Stimulated activated CD8-positive, alpha-beta memory T cell treated with anti-CD3 and anti-CD28 coated beads, Interleukin-12 subunit alpha, Interleukin-12 subunit beta, amount 100 ng/mL, for 1 hour (primary cell): ENCODE measurements at regions not wholly inside any gene's neighbourhood (a gene's known extent, or its start where the extent isn't known, plus 50 kb on each side); places are given as distances from the start of the nearest gene placed in this dataset.

ENCODE experiments used
- DNase-seq: peaks from one replicate; pipeline ENCODE4 v3.0.0-alpha.2; 2020; ENCODE audit warnings: low read depth

DNA sequence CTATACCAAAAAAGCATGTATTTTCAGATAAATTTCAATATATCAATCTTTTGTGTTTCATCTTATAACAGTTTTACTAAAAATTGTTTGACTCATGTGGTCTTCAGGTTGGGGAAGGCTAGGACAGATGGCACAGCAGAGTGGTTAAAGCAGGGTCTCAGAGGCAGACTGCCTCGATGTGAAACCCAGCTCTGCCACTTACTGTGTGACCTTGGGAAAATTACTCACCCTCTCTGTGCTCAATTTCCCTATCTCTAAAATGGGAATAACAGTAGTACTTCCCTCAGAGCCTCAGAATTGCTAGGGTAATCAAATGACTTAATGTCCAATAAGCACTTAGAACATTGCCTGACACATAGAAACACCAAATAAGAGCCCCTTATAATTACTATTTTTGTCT, 262.1 kb upstream of the FMN2 start:
- no peak for DNase-seq

DNA sequence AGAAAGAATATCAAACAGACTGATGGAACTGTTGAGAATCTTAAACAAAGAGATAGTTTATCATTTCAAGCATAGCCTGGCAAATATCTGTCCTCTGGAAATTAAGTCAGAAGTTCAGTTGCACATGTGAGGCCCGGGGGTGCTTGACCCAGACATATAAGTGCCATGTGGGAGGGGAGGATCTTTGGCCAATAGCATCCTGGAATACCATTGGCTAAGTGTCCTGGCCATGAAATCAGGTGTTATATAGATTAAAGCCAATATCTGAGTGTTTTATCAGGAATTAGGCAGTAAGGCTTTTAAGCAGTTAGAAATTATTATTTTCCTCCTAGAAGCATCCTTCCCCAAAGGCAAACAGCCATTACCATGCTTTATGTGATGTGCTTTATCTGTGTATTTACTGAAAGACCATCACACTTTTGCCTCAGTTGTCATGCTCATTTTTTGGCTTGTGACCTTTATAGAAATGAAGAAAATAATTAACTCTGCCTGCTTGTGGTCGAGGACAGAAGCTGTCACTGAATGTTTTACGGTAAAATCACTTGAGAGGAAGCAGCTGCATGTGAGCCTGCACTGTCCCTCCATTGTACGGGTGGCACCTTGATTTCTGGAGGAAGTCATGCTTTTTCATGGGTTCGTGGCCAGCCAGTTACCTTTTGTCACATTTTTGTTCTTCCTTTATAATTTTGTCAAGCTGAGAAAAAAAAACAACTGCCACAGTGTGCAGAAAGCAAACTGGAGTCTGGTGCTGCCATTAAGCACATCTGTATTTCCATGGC, 259.9 kb upstream of the FMN2 start:
- no peak for DNase-seq

DNA sequence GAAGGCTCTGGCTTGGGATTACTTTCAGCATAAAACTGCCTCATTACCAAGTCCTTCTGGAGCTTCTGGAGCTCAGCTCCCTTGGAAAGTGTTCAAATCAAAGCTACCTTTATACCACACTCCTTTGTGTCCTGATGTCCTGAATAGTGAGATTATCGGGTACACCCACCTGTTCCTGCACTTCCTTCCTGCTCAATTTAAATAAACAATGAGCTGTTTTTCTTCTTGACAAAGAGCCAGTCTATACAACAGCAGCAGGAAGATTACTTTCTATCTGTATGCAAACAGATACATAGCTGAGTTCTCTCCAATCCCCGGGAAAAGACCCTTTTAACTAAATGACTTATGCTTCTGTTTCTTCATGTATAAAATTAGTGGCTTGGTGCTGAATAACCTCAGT, 258.0 kb upstream of the FMN2 start:
- DNase-seq: no peak

DNA sequence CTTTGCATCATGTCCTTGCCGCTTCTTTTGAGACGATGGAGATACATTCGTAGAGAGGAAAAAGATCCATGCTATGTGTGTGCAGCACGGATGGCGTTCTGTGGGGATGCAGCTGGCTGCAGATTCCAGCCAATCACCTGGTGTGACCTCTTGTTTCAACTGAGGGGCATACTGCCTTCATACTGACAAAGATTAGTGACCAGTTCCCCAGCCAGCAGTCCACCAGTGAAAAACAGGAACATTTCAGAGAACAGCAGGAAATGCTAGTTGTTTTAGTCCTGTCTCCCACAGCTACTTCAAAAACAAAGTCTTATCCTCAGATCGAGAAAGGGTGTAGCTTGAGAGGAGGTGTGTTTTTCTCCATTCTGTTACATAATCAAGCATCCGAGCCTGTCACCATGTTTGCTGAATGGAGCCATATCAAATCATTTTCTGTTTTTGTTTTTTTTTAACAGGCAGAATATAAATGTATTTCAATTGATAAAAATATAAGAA, 255.7 kb upstream of the FMN2 start:
- DNase-seq: no peak

DNA sequence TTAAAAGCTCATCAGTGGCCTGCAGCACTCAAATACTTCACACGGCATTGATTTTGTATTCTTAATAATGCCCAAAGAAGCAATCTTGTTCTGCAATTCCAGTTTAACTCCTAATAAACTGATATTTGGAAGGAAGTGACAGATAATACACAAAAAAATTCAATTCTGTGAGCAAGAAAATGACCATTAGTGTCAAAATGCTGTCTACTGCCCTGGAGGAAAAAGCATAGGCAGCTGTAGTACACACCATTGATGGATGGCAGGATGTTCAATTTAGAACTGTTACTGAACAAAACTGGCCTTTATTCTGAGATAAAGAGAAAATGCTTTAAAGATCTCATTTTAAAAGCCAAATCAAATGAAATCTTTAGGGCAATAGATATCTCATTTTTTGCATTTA, 251.3 kb upstream of the FMN2 start:
- DNase-seq: no peak

DNA sequence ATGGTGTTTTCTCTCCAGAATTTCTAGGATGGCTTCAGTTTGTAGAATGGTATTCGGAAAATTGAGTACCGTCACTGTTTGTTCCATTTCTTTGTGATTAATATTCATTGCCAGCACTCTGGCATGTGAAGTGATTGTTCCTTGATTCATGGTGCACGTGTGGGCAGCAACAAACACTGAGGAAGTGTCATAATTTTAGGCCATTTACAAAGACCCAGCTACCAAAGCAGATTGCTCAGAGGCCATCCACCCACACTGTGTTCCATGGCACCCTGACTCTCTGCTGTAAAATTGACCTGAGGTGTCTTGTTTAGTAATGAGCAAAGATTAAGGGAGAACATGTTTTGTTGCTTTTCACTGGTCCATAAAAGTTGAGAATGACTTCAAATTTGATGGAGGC, 250.9 kb upstream of the FMN2 start:
- DNase-seq: no peak

DNA sequence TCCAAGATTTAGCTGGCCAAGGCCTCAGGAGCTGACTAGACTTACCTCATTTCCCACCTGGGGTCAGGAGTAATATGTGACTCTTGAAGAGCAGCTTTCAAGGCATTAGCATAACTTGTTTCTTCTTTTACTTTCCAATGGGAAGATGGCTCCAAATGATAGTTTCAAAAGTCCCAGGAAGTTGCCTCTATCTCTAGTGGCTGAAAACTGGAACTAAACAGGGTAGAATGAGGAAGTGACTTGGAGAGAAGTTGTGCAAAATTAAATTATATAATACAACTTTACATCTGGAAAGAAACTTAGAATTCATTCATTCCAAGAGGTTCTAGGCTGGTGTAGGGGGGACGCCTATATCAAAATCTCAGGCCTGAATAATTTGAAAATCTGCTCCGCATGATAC, 250.1 kb upstream of the FMN2 start:
- DNase-seq: no peak

DNA sequence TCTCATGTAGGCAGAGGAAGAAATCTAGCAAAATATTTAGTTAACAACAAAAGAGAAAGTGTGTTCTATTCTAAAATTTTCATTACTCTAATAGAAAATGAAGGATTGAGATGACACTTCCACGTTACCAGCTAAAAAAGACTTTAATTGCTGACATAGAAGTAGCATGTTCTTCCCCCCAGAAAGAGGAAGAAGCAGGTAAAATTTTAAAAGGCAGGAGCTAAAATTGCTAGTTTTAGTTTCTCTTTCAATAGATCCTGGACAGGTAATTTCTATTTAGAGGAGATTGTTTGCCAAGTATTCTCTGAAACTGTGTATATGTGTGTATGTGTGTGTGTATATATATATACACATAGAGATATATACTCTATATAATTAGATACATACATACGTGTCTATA, 248.1 kb upstream of the FMN2 start:
- DNase-seq: no peak

DNA sequence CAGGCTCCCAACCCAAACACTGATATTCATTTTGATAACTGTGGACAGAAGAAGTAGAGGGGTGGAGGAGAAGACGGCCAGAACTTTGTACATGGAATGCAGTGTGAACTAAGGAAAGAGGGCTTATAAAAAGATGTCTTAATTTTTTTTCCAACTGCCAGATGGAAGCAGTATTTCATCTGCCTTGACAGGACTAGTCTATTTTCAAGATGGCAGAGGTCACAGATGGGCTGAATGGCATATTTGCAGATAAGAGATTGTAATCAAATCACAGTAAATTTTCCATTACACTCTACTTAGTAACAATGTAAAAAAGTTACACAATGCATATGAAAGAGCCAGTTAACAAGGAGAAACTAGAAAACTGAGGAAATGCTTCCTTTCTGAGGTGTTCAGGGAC, 246.8 kb upstream of the FMN2 start:
- DNase-seq: no peak

DNA sequence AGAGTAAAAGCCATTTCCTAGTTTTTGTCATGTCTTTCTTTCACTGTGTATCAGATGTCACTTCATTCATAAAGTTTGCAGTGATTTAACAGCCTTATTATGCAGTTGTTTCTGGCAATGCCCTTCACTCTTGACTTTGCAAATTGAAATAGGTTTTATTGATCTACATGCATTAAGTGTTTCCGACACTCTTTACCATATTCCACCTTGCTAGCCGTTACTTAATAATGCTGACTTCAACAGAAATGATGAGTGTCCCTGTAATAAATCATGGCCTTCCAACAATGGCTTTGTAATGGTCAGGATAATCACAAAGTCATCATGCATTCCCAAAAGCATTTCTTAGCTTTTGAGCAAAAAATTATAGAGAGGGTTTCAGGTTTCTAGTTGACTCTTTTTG, 236.8 kb upstream of the FMN2 start:
- no peak for DNase-seq

DNA sequence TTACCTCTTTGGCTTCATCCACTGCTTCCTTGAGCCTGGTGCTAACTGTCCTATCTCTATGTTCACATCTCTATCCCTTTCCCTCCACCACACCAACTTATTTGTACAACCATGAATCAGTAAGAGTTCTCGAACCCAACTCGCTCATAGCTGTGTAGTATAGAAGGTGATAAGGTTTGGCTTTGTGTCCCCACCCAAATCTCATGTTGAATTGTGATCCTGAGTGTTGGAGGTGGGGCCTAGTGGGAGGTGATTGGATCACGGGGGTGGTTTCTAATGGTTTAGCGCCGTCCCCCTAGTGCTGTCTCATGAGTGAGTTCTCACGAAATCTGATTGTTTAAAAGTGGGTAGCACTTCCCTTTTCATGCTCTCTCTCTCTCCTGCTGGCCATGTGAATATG, 235.6 kb upstream of the FMN2 start:
- no peak for DNase-seq

DNA sequence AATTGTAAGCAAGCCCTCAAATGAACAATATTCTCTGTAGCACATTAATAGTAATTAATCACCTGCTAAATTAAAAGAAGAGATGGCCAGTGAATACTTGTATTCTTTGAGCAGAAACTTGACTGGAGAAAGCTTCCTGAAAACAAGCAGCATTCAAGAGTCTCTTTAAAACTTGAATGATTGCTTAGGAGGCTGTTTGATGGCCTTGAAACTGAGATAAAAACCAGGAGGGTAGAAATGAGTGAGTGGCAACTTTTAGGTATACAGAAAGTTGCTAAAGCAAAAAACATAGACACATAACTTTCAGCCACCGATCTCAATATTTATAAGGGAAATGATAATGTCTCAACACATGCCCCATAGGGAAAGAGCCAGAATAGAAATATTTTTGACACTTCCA, 234.8 kb upstream of the FMN2 start:
- no peak for DNase-seq

DNA sequence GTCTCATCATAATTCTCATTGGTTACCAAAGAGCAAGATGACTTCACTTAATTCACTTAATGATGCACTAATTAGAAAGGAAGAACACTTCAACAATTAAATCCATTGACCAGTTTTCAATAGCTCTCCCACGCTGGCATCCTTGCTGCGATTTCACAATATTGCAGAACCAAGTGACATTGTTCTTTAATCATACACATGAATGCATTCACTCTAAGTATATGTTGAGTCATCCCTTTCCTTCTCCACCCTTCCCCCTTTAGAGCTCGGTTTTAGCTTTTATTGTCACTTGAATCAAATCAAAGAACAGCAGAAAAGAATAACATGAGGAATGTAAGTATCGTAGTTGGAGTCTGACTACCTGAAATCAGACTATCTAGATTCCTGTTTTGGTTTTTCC, 233.6 kb upstream of the FMN2 start:
- DNase-seq: no peak

DNA sequence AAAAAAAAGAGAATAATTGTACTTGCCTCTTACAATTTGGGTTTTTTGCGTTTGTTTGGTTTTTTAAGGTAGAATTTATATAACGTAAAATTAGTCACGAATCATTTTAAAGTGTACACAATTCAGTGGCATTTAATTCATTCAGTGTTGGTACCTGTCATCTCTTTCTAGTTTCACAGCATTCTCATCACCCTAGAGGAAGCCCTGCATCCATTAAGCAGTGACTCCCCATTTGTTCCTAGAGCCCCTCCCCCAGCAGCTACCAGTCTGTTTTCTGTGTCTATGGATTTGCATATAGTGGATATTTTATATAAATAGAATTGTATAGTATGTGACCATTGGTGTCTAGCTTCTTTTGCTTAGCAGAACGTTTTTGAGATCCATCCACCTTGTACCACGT, 233.2 kb upstream of the FMN2 start:
- DNase-seq: no peak

DNA sequence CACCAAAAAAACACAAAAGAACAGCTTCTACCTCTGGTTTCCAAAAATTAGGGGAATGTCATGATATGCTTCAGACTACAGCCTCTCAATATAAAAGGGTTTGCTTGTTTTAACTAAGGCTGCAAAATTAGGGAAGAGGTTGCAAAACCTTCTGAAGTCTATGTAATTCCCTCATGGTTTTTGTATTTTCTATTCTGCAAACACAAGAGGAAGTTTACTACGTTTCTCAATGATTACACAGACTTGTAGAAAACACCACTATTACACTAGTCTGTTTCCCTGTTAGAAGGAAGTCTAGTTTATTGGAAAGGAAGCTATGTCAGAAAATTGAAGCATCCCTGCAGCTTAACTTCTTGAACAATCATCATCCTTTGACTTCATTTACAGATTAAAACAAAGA, 229.7 kb upstream of the FMN2 start:
- no peak for DNase-seq

DNA sequence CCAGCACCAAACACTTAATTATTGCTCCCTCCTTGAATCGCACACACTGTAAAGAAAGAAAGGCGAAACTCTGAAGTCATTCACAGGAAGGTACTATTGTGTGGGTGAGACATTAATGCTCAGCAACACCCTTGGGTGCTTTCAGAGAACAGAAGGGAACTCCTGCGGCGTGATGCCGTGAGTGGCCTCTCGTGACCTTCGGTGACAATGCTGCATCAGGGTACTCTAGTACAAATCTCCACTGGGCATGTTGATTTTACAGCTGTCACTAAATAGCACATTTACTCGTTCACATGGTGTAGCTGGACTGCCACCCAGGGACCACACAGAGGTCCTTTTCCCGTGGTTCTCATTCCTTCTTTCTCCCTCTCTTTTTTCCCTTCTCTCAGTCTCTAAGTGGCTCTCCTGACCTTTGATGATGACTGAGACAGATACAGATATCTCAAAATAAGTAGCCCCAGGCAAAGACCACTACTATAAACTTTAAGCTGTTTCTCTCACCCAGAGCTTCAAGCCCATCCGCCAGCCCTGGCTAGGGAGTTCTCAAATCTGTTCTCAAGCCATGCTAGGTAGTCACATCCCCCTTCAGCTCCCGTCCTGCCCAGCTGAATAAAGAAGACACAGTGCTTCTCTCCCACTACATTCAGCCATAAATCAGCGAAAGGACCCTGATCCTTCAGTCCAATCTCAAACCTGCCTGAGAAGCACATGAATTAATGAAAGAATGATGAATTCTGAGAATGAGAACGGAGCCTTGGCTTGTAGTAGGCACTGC, 223.4 kb upstream of the FMN2 start:
- DNase-seq: no peak

DNA sequence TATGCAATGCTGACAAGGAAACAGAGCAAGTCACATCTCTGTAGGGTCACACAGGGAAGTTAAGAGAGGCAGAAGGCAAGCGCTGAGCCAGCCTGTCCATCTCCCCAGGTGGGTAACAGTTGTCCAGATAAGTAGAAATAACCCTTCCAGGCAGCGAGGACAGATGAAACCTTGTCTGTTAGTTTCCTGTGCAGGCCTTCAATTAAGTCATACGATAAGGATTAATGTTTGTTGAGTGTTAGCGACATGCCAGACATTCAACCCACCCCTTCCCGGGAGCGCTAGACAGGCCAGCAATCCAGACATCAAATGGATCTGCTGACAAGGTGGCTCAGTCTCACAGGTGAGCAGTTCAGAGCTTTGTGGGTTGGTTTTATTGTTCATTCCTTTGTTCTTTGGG, 221.5 kb upstream of the FMN2 start:
- no peak for DNase-seq

DNA sequence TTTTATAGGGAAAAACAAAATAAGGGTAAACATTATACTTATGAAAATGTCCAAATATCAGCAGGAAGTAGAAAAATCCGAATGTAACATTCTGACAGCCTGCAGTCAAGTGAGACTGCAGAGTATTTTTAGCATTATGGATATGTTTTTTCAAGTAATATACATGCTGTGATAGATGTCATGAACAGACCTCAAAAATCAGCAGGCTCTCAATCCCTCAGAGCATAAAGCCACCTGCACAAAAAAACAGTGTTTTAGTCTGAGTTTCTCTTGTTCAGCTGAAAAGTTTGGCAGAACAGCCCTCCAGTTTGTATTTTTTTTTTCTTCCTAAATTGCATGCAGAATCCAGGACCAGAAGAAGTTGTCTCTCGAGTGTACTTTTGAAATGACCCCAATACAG, 219.1 kb upstream of the FMN2 start:
- DNase-seq: no peak

DNA sequence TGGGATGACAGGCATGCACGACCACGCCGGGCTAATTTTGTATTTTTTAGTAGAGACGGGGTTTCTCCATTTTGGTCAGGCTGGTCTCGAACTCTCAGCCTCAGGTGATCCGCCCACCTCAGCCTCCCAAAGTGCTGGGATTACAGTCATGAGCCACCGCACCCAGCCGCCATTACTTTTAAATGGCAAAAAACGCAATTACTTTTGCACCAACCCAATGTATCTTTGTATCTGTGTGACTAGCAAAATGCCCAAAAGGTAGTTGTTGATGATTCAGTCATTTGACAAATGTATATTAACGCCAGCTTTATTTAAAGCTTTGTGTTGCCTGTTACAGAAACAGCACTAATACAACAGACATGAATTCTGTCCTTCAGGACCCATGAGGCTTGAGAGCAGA, 216.9 kb upstream of the FMN2 start:
- DNase-seq: no peak

DNA sequence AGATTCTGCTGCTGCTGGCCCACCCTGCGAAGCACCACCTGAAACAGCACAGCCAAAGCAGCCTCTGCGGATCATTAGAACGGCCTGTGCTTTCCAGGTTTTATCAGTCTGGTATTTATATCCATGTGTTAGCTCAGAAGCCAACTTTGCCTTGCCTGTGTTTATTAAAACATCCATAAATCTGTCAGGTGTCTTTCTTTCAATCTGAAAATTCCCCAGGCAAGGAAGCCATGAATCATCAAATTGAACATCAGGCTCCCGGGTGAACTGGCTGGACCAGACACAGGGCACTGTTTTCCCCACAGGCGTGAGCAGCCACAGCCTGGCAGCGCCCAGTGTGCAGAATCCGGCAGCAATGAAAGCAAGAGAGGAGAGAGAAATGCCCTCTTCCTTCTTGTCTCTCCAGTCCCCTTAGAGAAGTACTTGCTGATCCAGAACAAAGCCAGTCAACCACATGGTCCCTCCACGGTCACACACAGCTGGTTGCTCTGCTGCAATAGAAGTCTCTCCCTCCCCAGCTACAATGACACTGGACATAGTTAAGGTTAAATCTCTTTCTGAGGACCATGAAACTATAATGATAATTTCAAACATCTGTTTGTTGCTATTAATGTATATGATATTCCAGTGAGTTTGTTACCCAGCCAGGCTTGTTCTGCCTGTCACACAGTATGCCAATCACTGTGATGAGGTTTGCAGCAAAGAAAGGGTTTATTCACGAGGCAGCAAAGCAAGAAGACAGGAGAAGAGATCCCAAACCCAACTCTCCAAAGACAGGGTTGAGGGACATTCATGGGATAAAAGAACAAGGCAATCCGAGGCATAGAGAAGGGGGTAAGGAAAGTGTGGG, 212.1 kb upstream of the FMN2 start:
- DNase-seq: no peak

DNA sequence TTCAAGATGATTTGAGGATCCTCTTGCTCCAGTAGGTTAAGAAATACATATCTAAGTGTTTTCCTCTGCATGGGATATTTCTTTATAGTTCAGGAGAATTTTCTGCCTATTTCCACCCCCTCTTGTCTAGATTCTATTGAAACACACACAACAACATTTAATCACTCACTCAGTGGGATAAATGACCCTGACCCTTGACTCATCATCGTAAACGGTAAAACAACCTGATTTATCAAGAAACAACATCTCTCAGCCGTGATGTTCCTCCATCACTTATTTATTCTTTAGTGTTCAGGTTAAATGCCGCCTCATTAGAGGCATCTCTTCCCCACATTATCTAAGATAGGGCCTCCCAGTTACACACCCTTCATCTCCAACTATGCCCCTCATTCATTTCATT, 208.7 kb upstream of the FMN2 start:
- no peak for DNase-seq

DNA sequence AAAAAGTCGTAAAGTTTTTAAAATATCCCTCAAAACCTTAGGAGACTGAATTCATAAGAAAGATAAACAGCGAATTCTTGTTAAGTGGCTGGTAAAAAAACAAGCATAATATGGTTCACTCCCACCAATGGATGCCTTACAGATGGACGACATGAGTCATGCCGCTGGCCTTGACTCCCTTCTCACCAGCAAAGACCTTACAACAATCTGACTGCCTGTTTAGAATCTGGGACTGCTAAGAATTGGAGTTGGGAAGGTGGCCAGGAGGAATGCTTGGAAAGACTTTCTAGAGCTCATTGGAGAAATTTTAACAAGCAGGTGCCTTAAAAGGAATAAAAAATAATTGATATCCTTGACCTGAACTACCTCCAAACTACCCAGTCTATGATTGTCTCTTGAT, 206.9 kb upstream of the FMN2 start:
- no peak for DNase-seq

DNA sequence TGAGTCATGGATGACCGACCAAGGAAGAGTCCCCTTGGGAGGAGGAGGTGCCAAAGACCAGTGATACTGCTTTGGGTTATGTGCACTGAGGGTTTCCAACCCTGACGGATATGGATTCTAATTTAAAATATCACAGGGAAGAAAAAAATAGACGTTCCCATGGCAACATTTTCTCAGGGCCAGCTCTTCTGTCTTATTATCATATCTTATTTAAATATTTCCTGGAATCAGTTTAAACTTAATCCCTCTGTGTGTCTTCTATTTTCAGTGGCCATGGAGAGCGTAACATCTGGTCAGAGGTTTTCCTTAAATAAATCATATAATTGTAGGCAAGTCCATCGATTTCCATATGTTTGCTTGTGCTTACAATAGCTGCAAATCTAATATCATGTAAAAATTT, 205.4 kb upstream of the FMN2 start:
- no peak for DNase-seq
